ENCODE measurements at regions not wholly inside any gene's neighbourhood (a gene's known extent, or its start where the extent isn't known, plus 50 kb on each side); places are given as distances from the start of the nearest gene placed in this dataset.

GRCh38 chr9:129513856-129514496 is 106.9 kb downstream of the C9orf50 start:
- in situ Hi-C loops (cut with HindIII; ENCODE audit: low pct_unique_long_range_greater_than_20kb, low sequenced_read_pairs) = no loop called here
- DNase-seq (ENCODE audit: low read depth) = no peak

GRCh38 chr9:129513282-129513681 is 107.6 kb downstream of the C9orf50 start:
- DNase-seq (ENCODE audit: low read depth) = no peak

GRCh38 chr9:129511285-129511900 is 109.5 kb downstream of the C9orf50 start:
- in situ Hi-C loops (cut with HindIII; ENCODE audit: low pct_unique_long_range_greater_than_20kb, low sequenced_read_pairs) = no loop called here
- no peak for DNase-seq (ENCODE audit: low read depth)

More at GRCh38 chr9:129513282-129513681, 107.6 kb downstream of the C9orf50 start:
- in situ Hi-C loops (cut with HindIII; ENCODE audit: low pct_unique_long_range_greater_than_20kb, low sequenced_read_pairs) = no loop called here

DNA sequence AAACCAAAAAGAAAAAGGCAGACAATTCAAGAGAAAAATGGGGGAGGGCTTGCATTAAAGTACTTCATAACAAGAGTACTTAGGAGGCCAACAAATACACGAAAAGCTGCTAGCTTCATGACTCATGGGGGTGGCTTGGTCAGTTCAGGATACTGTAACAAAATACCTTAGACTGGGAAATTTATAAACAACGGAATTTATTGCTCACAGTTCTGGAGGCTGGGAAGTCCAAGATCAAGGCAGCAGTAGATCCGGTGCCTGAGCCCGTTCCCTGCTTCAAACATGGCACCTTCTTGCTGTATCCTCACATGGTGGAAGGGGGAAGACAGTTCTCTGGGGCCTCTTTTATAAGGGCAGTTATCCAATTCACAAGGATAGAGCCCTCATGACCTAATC is 111.4 kb downstream of the C9orf50 start:
- no peak for DNase-seq (ENCODE audit: low read depth)
- in situ Hi-C loops (cut with HindIII; ENCODE audit: low pct_unique_long_range_greater_than_20kb, low sequenced_read_pairs) = no loop called here

DNA sequence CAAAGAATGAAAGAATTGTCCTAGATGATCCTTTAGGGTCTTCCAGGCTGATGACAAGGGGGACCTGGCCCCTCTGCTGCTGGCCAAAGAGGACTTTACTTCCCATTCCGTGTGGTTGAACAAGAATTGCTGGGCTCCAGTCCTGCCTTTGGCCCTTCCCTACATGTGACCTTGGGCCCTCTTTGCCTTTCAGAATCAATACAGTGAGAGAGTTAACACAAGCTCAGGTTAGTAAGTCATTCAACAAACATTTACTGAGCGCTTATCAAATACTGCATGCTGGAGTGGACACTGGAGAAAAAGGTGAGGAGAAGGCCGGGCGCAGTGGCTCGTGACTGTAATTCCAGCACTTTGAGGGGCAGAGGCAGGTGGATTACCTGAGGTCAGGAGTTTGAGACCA is 113.1 kb downstream of the C9orf50 start:
- in situ Hi-C loops (cut with HindIII; ENCODE audit: low pct_unique_long_range_greater_than_20kb, low sequenced_read_pairs) = no loop called here
- DNase-seq (ENCODE audit: low read depth) = no peak

DNA sequence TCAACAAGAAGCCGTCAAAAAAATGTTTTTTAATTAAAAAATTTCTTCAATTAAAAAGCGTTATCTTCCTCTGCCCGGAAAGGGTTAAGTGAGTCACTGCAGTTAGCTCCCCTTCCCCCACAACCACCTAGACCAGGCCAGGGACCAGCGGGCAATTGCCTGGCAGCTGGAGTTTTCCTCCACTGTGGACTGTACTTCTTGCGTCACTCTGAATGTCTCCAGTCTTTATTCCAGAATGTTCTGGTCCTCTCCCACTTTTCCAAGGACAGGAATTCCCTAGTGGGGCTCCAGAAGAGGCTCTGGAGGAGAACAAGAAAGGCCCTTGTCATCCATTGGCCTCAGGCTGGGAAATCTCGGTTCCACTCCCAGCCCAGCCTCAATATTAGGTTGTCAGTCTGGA is 114.0 kb downstream of the C9orf50 start:
- in situ Hi-C loops (cut with HindIII; ENCODE audit: low pct_unique_long_range_greater_than_20kb, low sequenced_read_pairs) = no loop called here

GRCh38 chr9:129506041-129506440 is 114.9 kb downstream of the C9orf50 start:
- in situ Hi-C loops (cut with HindIII; ENCODE audit: low pct_unique_long_range_greater_than_20kb, low sequenced_read_pairs) = no loop called here

More for the DNA sequence above, 114.0 kb downstream of the C9orf50 start:
- no peak for DNase-seq (ENCODE audit: low read depth)

DNA sequence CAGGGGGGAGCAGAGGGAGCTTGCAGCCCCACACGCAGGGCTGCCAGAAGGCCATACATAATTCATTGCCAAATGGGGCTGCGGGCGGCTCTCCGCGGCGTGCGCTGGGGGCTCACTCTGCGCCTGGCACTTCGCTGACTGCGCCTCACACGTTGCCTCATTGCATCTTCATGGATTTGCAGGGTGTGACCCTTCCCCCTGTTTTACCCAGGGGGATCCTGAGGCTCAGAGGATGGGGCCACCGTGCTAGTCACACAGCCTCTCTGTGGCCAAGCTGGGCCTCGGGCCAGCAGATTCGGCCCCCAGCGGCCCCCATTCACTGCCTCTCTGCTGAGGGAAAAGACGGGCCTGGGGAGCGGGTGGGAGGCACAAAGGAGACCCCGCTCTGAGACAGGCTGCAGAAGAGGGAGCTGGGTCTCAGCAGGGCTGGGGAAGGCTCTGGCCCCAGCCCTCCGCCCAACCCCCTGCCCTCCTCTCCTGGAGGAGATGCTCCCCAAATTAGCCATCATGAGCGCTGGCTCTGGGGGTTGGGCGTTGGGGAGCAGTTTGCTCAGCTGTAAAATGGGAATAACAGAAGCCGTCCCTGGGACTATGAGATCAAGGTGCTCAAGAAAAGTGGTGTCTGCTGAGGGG is 115.5 kb downstream of the C9orf50 start:
- DNase-seq (ENCODE audit: low read depth) = no peak
- in situ Hi-C loops (cut with HindIII; ENCODE audit: low pct_unique_long_range_greater_than_20kb, low sequenced_read_pairs) = no loop called here

More at GRCh38 chr9:129506041-129506440, 114.9 kb downstream of the C9orf50 start:
- DNase-seq (ENCODE audit: low read depth) = no peak

DNA sequence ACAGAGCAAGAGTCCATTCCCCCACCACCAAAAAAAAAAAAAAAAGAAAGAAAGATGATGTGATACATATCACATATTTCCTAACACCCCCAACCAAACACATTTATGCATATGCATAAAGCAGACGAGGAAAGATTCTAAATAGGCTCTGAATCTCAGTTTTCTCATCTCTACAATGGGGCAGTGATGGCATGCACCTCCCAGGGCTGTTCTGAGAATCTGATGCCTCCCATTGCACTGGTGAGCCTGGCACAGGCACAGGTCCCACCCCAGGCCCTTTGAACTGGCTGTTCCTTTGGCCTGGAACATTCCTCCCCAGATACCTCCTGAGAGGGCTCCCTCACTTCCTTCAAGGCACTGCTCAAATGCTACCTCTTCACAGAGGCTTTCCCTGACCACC is 116.5 kb downstream of the C9orf50 start:
- DNase-seq (ENCODE audit: low read depth) = no peak
- in situ Hi-C loops (cut with HindIII; ENCODE audit: low pct_unique_long_range_greater_than_20kb, low sequenced_read_pairs) = no loop called here

DNA sequence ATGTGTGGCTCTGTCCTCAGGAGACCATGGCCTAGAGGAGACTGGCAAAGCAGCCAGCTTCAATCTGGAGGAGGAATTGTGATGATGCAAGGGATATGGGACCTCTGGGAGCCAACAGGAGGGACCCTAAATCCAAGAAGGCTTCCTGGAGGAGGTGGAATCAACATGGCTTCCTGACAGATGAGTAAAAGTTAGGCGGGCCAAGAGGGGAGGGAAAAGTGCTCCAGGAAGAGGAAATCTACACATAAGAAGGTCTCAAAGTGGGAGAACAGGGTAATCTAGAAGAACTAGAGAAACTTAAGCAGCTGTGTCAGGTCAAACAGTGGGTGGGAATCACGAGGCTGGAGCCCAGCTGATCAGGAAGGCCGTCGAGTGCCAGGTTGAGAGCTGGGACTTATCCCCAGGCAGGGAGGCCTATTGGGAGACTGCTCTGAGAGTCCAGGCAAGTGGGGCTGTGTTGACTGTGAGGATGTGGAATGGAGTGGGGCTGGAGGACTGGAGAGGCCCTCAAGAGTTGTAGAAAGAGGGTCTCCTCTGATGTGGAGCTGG is 119.1 kb downstream of the C9orf50 start:
- DNase-seq (ENCODE audit: low read depth) = no peak
- in situ Hi-C loops (cut with HindIII; ENCODE audit: low pct_unique_long_range_greater_than_20kb, low sequenced_read_pairs) = no loop called here

DNA sequence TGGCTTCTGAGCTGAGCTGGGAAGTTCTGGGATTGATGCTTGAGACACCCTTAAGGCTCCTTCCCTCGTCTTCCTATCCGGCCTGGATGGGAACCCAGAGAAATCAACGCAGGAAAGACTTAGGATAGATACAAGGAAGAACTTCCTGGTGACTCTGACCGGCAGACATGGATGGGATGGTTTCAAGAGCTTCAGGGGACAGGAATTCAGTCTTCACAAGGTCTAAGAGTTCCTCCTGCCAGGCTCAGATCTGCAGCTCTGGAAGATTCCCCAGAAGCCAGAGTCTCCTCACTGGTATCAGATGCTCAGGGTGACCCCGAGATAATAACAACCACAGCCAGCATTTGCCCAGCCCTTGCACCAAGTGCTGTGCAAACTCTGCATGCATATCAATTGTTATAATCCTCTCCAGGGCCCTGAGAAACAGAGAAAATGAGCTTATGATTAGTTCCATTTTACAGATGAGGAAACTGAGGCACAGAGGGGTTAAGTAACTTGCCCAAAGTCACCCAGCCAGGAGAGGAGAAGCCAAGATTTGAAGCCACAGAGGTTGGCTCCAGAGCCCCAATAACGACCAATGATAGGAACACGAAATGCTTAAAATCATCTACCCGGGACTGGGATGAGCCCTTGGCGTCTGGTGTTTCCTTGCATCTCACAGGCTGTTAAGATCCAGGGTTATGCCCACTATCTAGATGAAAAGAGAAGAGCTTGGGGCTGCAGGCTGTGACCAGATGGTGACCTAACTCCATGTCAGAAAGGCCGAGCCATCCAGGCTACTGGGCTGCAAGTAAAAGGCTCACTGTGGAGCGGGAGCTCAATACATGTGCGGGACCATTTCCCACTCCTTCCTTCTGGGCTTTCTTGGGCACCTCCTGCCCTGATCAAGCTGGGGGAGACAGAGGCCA is 119.8 kb downstream of the C9orf50 start:
- in situ Hi-C loops (cut with HindIII; ENCODE audit: low pct_unique_long_range_greater_than_20kb, low sequenced_read_pairs) = no loop called here

GRCh38 chr9:129500161-129500862 is 120.6 kb downstream of the C9orf50 start:
- no peak for DNase-seq (ENCODE audit: low read depth)
- in situ Hi-C loops (cut with HindIII; ENCODE audit: low pct_unique_long_range_greater_than_20kb, low sequenced_read_pairs) = no loop called here

More for the DNA sequence above, 119.8 kb downstream of the C9orf50 start:
- no peak for DNase-seq (ENCODE audit: low read depth)

DNA sequence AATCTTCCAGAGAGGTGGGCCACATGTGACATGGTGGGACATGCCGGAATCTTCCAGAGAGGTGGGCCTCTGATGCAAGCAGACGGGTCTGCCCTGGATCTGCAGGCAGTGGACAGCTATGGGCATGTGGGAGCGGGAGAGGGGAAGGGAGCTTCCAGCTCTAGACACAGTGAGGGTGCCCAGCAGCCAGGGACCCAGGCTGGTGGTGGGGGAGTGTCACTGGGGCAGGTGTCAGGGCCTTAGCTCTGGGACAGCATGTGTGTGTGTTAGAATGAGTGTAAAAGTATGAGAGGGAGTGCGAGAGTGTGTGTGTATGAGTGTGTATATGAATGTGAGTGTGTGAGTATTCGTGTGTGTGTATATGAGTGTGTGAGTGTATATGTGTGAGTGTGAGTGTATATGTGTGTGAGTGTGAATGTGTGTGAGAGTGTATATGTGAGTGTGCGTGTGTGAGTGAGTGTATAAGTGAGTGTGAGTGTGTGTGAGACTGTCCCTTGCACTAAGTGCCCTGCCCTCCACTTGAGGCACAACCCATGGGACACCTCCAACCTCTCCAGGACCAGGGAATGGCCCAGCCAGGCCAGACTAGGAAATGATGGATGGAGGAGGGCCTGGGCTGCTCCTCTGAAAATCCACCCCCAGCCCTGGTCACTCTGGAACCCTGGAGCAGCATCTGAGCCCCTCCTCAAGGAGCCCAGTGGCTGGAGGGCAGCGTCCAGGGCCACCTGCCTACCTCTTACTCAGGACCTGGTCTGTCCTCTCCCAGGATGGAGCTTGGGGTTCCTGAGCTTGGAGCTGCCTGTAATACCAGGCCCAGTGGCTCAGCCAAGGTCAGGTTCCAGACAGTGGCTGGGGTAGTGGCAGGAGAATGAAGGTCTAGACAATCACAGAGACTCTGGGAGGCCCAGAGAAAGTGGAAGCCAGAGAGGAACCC is 122.2 kb downstream of the C9orf50 start:
- in situ Hi-C loops (cut with HindIII; ENCODE audit: low pct_unique_long_range_greater_than_20kb, low sequenced_read_pairs) = no loop called here
- DNase-seq (ENCODE audit: low read depth) = no peak

DNA sequence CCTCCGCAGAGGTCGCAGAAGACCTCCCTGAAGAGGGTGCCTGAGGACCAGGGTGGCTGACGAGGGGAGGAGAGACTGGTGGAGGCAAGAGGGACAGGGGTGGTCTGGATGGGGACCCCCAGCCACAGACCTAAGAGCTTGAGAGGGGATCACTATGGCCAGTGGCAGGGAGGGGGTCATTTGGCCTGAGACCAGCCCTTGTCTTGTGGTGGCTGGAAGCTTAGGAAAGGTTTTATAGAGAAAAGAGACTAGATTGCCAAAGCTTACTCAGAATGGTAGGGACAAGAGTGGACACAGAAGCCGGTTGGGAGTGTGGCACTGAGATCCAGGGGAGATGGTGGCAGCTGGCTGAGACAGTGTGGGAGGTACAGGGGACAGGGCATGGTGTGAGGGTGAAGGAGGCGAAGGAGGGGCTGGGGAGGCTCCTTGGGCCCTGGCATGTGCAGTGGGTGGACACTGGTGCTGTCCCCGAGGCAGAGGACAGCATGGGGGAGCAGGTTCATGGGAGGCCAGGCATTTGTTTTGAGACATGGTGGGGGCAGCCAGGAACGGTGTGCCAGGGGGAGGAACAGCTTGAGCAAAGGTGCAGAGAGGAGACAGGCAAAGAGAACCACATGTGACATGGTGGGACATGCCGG is 123.0 kb downstream of the C9orf50 start:
- no peak for DNase-seq (ENCODE audit: low read depth)
- in situ Hi-C loops (cut with HindIII; ENCODE audit: low pct_unique_long_range_greater_than_20kb, low sequenced_read_pairs) = no loop called here

DNA sequence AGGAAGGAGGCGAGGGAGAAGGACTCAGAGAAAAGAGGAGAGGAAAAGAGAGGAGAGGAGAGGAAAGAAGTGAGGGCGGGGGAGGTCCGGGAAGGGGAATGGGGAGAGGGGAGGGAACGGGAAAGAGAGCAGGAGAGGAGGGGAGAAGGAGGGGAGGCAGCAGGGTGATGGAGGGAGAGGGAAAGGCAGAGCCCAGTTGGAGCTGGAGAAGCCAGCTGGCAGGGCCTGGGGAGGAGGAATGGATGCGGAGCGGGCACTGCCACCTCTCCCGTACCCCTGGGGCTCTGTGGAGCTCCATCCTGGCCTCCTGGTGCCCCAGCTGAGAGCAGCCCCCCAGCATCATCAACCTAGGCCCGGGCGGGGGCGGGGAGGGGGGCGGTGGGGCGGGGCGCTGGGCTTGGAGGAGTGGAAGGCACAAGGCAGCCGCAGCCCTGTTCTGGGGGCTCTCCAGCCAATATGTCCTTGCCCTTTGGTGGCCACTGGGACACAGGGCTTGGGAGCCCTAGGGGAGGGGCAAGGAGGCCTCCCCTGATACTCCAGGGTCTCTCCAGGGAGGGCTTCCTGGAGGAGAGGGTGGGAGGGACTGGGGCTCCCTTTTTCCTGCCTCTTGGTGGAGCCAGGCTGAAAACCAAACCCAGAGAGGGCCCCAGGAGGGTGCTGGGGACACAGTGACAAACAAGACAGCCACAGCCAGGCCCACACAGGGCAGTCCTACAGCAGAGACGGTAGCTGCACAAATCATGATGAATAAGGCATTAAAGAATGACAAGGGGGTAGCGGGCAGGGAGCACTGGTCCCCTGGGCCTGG is 123.7 kb downstream of the C9orf50 start:
- in situ Hi-C loops (cut with HindIII; ENCODE audit: low pct_unique_long_range_greater_than_20kb, low sequenced_read_pairs) = no loop called here

More for the DNA sequence above, 123.7 kb downstream of the C9orf50 start:
- DNase-seq (ENCODE audit: low read depth) = no peak

Measured in Caki2 (cell line).